Islet precursor cell (in vitro differentiated cells): ENCODE measurements at regions not wholly inside any gene's neighbourhood (a gene's known extent, or its start where the extent isn't known, plus 50 kb on each side); places are given as distances from the start of the nearest gene placed in this dataset.

ENCODE experiments used
- DNase-seq: peaks from one replicate; pipeline ENCODE4 v3.0.0-alpha.2; 2018

GRCh38 chr6:105810105-105810921, 275.8 kb upstream of the PRDM1 start:
- DNase-seq: peak; percentile 96

DNA sequence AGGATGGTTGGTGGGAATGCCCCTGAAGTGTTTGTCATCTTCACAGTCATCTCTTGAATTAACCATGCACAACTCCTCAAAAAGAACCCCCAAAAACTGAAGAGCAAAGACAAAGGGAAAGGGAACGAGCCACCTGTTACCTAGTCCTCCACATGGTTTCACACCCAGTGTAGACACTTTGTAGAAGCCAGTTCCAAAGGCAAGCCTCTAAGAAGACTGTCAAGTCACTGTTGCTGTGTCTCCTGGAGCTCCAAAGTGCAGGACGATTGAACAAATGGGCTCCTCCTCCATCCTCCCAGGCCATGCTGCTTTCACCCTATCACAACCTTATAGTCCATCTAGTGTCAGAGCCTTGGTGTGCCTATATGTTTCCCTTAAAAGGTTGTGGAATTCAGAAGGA, 277.6 kb upstream of the PRDM1 start:
- no peak for DNase-seq

- no peak for DNase-seq
These were observed 278.2 kb upstream of the PRDM1 start for GRCh38 chr6:105807905-105808304.

GRCh38 chr6:105806486-105806920, 279.6 kb upstream of the PRDM1 start:
- no peak for DNase-seq

DNA sequence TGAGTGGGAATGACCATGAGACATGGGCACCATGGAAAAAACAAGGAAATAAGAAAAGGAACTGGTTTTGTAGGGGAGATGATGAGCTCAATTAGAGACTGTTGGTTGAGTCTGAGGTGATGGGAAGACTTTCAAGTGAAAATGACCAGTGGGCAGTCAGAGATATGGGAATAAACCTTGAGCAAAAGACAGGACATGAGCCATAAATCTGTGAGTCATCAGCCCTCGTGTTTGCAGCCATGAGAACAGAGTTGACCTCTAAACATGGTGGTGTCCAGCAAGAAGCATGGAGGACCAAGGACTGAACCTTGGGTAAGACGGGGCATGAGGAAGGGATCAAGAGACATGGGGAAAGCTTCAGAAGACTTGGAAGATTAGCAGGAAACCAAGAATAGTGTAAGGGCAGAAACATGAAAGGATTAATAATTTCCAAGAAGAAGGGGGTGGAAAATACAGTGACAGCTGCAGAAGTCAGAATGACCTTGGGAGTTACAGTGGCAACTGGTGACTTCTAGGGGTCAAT, 280.6 kb upstream of the PRDM1 start:
- DNase-seq: no peak

DNA sequence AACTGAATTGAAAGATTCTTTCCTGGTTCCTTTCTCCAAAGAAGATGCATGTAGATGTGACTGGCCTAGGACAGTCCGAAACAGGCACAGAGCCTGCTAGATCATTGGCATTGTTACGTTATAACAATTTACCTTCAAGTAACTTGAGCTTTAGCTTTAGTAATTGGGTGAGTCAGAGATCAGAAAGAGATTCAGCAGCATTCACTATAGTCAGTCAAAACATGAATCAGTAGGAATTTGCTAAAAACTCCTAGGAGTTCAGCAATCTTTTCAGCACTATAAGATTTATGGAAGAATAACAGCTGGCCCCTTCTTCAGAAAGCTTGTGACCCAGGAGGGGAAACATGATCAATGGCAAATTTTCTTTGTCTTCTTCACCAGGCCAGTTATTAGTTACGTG, 281.7 kb upstream of the PRDM1 start:
- DNase-seq: no peak

- no peak for DNase-seq
These were observed 282.1 kb upstream of the PRDM1 start for GRCh38 chr6:105804000-105804399.

- DNase-seq: no peak
These were observed 282.7 kb upstream of the PRDM1 start for GRCh38 chr6:105803442-105803841.

DNA sequence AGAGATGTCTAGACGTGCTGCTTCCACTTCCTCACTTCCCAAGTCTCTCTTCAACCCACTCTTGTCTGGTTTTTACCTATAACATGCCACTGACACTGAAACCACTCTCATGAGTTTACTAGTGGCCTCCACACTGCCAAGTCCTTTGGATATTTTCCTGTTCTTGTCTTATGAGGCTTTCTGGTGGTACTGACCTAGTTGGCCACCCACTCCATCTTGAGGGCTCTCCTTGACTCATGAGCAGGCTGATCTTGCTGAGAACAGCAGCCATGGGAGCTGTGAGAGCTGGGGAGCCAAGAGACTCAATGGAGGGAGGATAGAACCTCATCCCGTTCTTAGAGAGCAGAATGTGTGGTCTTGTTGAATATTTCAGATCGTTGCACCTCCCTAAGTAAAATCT, 283.4 kb upstream of the PRDM1 start:
- no peak for DNase-seq

- DNase-seq: no peak
These were observed 285.3 kb upstream of the PRDM1 start for GRCh38 chr6:105800871-105801270.

GRCh38 chr6:105800398-105800797, 285.7 kb upstream of the PRDM1 start:
- no peak for DNase-seq

GRCh38 chr6:105799056-105799455, 287.1 kb upstream of the PRDM1 start:
- DNase-seq: no peak

- no peak for DNase-seq
These were observed 288.1 kb upstream of the PRDM1 start for GRCh38 chr6:105797983-105798453.

- no peak for DNase-seq
These were observed 288.7 kb upstream of the PRDM1 start for GRCh38 chr6:105797286-105797979.

DNA sequence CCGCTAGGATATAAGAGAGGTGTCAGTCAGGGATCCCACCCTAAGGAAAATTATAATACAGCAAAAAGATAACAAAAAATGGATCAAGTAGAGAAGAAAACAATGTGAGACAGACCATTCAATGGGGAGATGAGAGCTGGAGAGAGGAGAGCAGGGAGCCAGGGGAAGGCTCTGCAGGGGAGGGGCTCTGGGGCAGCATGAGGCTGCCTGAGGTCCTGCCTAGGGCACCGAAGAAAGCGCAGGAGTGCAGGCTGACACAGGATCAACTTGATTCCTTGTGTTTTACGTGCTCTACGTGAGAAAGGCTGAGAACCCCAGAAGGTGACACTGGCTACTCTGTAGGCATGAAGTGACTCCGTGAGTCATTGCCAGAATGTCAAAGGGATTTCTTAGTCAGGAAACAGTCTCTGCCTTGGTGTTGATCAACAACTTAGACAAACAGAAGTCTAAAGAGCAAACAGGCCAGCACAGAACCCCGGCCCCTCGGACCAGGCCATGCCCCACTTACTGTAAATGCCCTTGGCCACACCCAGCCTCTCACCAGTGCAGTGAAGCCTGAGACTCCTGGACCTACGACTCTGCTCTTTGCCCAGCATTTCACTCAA, 290.1 kb upstream of the PRDM1 start:
- peak; percentile 81 for DNase-seq

GRCh38 chr6:105795366-105795765, 290.8 kb upstream of the PRDM1 start:
- no peak for DNase-seq

DNA sequence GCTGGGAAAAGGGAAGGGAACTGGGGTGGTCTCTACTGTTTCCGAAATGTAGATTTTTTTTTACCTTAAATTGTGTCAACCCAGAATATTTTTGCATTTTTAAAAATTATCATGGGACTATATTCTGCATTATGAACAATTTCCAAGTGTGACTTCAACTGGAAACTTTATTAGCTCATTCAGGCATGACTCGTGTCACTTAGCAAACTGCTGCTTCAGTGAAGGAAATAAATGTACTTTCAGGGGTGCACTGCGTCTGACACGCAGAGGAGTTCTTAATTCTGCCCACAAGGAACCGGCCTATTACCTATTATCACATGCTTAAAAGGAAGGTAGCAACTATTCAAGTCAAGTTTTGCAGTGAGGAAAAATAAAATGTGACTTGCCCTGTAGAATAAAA, 291.3 kb upstream of the PRDM1 start:
- no peak for DNase-seq

DNA sequence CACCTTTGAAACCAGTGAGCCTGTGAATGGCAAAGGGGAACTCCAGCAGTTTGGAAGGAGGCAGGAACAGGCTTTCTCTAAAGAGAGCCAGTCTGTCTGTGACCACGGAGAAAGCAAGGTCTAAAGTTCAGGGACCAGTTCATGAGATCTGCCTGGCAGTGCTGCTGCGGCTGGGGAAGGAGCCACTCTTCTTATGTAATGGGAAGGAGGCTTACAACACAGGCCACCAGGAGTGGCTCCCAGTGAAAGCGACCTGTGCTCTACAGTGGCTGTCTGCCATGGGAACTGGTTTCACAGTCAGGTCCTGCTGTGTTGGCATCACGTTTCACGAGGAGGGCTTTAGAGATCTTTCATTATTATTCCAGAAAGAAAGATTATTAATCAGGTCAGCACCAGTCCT, 291.9 kb upstream of the PRDM1 start:
- DNase-seq: peak; percentile 62

DNA sequence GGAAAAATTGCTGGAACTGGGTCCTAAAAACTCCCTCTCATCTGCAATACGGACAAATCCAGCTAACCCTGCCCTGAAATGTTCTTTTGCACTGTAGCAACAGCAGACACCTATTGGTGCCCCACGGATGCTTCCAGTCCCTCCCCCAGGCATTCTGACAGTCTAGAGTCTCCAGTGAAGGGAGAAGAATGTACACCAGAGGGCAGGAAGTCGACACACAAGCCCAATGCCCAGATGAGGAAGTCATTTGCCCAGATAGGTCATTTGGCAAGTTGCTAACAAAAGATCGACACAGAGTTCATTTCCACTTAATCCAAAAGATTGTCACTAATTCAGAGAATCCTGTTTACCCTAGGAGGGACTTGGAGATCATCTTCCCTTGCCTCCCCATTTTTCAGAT, 293.0 kb upstream of the PRDM1 start:
- no peak for DNase-seq

DNA sequence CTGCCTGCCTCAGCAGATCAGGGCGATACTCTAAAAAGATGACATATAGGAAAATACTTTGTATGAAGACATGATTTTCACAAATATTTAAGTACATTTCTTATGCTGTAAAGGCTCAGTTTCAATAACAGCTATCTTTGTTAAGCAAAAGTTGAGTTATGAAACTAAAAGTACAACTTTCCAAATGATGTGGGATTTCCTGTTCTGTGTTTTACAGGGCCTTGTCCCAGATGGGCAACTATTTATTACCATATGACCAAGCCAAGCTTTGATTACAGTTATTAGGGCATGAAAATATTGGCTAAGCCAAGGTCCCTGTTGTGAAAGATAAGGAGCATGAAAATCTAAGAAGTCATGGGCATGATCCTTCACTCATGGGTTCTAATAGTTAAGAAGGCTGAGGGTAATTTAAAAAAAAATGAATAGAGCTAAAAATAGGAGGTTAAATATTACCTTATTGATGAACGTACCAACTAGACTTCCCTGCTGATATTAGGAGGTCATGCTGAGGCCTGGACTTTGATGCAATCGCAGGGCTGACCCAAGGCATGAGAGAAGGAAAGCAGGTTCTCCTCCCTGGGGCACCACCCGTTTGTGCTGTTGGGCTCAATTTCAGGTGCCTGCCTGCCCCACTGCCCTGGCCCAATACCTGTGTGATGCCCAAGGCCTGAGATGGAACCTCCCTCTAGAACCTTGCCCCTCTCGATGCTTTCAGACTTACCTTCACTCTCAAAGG, 294.4 kb upstream of the PRDM1 start:
- no peak for DNase-seq

DNA sequence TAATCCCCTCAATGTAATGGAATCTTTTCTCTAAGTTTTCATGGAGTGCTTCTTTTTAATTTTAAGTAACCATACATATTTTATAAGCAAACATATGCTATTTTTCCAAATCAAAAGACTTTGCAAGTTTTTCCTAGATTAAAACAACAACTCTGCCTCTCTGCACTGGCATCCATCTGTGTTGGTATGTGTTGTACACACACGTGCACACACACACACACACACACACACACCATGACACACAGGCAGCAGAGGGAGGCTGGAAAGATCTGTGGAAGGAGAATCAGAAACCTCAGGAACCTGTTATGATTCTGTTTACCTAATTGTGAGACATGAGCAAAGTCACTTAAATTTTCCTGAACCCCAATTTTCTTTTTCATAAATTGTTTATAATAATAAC, 295.0 kb upstream of the PRDM1 start:
- DNase-seq: no peak

DNA sequence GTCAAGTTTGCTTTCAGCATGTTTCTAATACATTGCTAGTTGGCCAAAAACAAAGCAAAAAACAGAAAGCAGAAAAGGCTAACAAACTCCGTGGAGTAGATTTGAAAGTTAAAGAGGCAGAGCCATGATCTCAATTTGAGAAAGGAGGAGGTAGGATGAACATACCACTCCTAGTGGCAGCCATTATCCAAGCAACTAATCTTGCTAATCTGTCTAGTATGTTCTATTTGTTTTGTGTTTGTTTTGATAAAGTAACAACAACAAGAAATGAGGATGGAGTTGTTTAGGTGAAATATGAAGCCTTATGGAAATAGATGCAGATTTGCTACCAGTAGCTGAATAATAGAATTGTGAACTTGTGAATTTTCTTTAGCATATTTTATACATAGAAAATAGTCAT, 295.5 kb upstream of the PRDM1 start:
- no peak for DNase-seq

DNA sequence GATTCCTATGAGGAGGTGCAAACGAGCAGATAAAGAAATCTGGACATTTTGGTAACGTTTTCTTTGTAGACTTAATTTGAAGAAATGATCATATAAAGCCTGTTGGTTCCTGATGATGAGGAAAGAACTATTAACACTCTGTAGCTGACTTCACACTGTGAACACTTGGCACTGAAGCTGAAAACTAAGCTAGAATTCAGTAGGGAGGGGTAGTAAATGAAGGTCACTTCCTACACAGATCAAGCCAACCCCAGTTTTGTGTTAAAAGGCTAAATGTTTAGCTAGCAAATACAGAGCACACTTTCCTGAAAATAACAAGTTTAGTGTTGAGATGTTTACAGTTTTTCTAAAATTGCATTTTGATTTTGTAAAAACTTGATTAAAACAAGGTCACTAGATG, 296.2 kb upstream of the PRDM1 start:
- DNase-seq: no peak
